A549 (cell line): ENCODE measurements at regions not wholly inside any gene's neighbourhood (a gene's known extent, or its start where the extent isn't known, plus 50 kb on each side); places are given as distances from the start of the nearest gene placed in this dataset.
A peak's percentile ranks its signal among the peaks of the same experiment; 100 is the strongest.

Source experiments
- ATAC-seq, 2 experiments: fragments of 200-7000 bp in 1 of 2; fragments of >200 bp in 1 of 2; cut with Nextera tagmentation in 1 of 2; cut with Tn5 transposase in 1 of 2; 3 replicates each; pipeline versions ENCODE4 v1.8.0 to v1.9.1; 2018 to 2020; ENCODE audit warnings: mild to moderate bottlenecking in 1 of 2, moderate library complexity in 1 of 2
- CTCF ChIA-PET: fragments of 300-600 bp; sonication (Branson Sonifier 250); formaldehyde crosslinking; extraction: SDS; loops from one replicate; lab custom pipeline; 2021; ENCODE audit warnings: antibody characterized with exemption, inconsistent platforms; lab: Yijun Ruan, JAX
- POLR2A ChIA-PET: fragments of 350-600 bp; formaldehyde crosslinking; extraction: SDS; loops from one replicate; lab custom pipeline; 2021; ENCODE audit warnings: antibody characterized with exemption, inconsistent platforms; lab: Yijun Ruan, JAX
- DNase-seq, 2 experiments: peaks; one replicate each; pipeline versions ENCODE4 v3.0.0 to v3.0.0-alpha.2; 2011 to 2016; ENCODE audit warnings: low read depth in 1 of 2, low spot score in 1 of 2
- FAIRE-seq: peaks from 2 replicates; lab custom pipeline; 2011; peaks lifted over from hg19 to GRCh38; lab: Jason Lieb, UNC
- H3K27ac ChIP-seq, 2 experiments: fragments of >200 bp; sonication (Bioruptor Twin); formaldehyde crosslinking; 3 replicates each; pipeline ENCODE4 v1.5.1; 2016 to 2017
- H3K4me1 ChIP-seq: fragments of >200 bp; sonication (Bioruptor Twin); formaldehyde crosslinking; 3 replicates; pipeline ENCODE4 v1.6.1; 2016
- H3K4me2 ChIP-seq: fragments of >200 bp; sonication (Bioruptor Twin); formaldehyde crosslinking; 3 replicates; pipeline ENCODE4 v1.6.1; 2016
- H3K4me3 ChIP-seq: fragments of >200 bp; sonication (Bioruptor Twin); formaldehyde crosslinking; 3 replicates; pipeline ENCODE4 v1.5.1; 2016
- H3K9me3 ChIP-seq: fragments of >200 bp; sonication (Bioruptor Twin); formaldehyde crosslinking; 3 replicates; pipeline ENCODE4 v1.6.1; 2016
- BCL3 ChIP-seq: fragments of >200 bp; sonication (Bioruptor Twin); formaldehyde crosslinking; IDR thresholded peaks from 3 replicates; pipeline ENCODE4 v1.6.1; 2016
- BHLHE40 ChIP-seq: IDR thresholded peaks from 2 replicates; pipeline ENCODE4 v1.6.1; 2012; ENCODE audit warnings: low read depth, low read length, inconsistent platforms
- CBX2 ChIP-seq: fragments of 200-600 bp; sonication (generic); IDR thresholded peaks from 2 replicates; pipeline ENCODE4 v1.6.1; 2016; ENCODE audit warnings: low read depth, mild to moderate bottlenecking, borderline replicate concordance
- CBX8 ChIP-seq: fragments of 200-600 bp; sonication (generic); IDR thresholded peaks from 2 replicates; pipeline ENCODE4 v1.6.1; 2016
- CEBPB ChIP-seq, 2 experiments: fragments of >200 bp in 1 of 2; sonication (Bioruptor Twin) in 1 of 2; formaldehyde crosslinking in 1 of 2; IDR thresholded peaks; 2 replicates each; pipeline ENCODE4 v1.6.1; 2012 to 2016
- CHD2 ChIP-seq: fragments of 150-350 bp; IDR thresholded peaks from 2 replicates; pipeline ENCODE4 v1.6.1; 2014; ENCODE audit warnings: low read length; ENCODE audit not compliant: partially characterized antibody
- CHD4 ChIP-seq: fragments of 200-600 bp; sonication (generic); IDR thresholded peaks from 2 replicates; pipeline ENCODE4 v1.6.1; 2016; ENCODE audit warnings: antibody characterized with exemption, mild to moderate bottlenecking, borderline replicate concordance
- EHF ChIP-seq: fragments of 250-450 bp; sonication (Bioruptor Pico); IDR thresholded peaks from 2 replicates; pipeline ENCODE4 v1.5.0; 2020; ENCODE audit warnings: mild to moderate bottlenecking
- EHMT2 ChIP-seq: fragments of 200-600 bp; sonication (generic); IDR thresholded peaks from 2 replicates; pipeline ENCODE4 v1.6.1; 2016; ENCODE audit warnings: antibody characterized with exemption, low read depth, mild to moderate bottlenecking, moderate library complexity
- EP300 ChIP-seq, 2 experiments: fragments of >200 bp; sonication (Bioruptor Twin); formaldehyde crosslinking; IDR thresholded peaks; 2 replicates in 1 of 2; 3 replicates in 1 of 2; pipeline ENCODE4 v1.6.1; 2016 to 2017
- FOSB ChIP-seq: fragments of 250-450 bp; sonication (Bioruptor Pico); IDR thresholded peaks from 2 replicates; pipeline ENCODE4 v1.5.0; 2020; ENCODE audit warnings: mild to moderate bottlenecking, moderate library complexity
- FOSL2 ChIP-seq, 2 experiments: fragments of 450-650 bp in 1 of 2; fragments of >200 bp in 1 of 2; sonication (Bioruptor Twin) in 1 of 2; formaldehyde crosslinking; IDR thresholded peaks; 2 replicates each; pipeline versions ENCODE4 v1.5.0 to v1.6.1; 2016 to 2020; ENCODE audit warnings: mild to moderate bottlenecking in 1 of 2, moderate library complexity in 1 of 2
- HES2 ChIP-seq: fragments of >200 bp; sonication (Bioruptor Twin); formaldehyde crosslinking; IDR thresholded peaks from 2 replicates; pipeline ENCODE4 v1.6.1; 2016
- JUN ChIP-seq, 2 experiments: fragments of >200 bp; sonication (Bioruptor Twin); formaldehyde crosslinking; IDR thresholded peaks; 2 replicates in 1 of 2; 3 replicates in 1 of 2; pipeline ENCODE4 v1.6.1; 2016 to 2017
- MAFK ChIP-seq: fragments of 450-650 bp; IDR thresholded peaks from 2 replicates; pipeline ENCODE4 v1.6.1; 2014; ENCODE audit not compliant: partially characterized antibody
- MAX ChIP-seq: IDR thresholded peaks from 2 replicates; pipeline ENCODE4 v1.6.1; 2012
- NPAS2 ChIP-seq: fragments of 250-450 bp; sonication (Bioruptor Pico); IDR thresholded peaks from 2 replicates; pipeline ENCODE4 v1.8.0; 2022; ENCODE audit warnings: mild to moderate bottlenecking, moderate library complexity, borderline replicate concordance
- PBX3 ChIP-seq: IDR thresholded peaks from 2 replicates; pipeline ENCODE4 v1.6.1; 2012
- PHF8 ChIP-seq: fragments of 200-600 bp; sonication (generic); IDR thresholded peaks from 2 replicates; pipeline ENCODE4 v1.6.1; 2016; ENCODE audit warnings: low read depth, mild to moderate bottlenecking, antibody characterized with exemption, moderate library complexity, borderline replicate concordance
- POLR2AphosphoS2 ChIP-seq: conservative IDR thresholded peaks from 2 replicates; pipeline ENCODE4 v1.6.1; 2012; ENCODE audit warnings: low read length, improper control_type of control experiment, inconsistent platforms
- RAD21 ChIP-seq, 2 experiments: fragments of >200 bp in 1 of 2; sonication (Bioruptor Twin) in 1 of 2; formaldehyde crosslinking in 1 of 2; IDR thresholded peaks in 1 of 2; conservative IDR thresholded peaks in 1 of 2; 2 replicates in 1 of 2; 3 replicates in 1 of 2; pipeline ENCODE4 v1.6.1; 2012 to 2018; ENCODE audit warnings: inconsistent platforms in 1 of 2
- RARB ChIP-seq: fragments of 250-450 bp; sonication (Bioruptor Pico); IDR thresholded peaks from 2 replicates; pipeline ENCODE4 v1.8.0; 2021; ENCODE audit warnings: mild to moderate bottlenecking, moderate library complexity
- RCOR1 ChIP-seq: fragments of 150-350 bp; IDR thresholded peaks from 2 replicates; pipeline ENCODE4 v1.6.1; 2014; ENCODE audit warnings: antibody characterized with exemption, low read length, low read depth
- RNF2 ChIP-seq: fragments of 200-600 bp; sonication (generic); IDR thresholded peaks from 2 replicates; pipeline ENCODE4 v1.6.1; 2016; ENCODE audit warnings: low read depth, mild to moderate bottlenecking, antibody characterized with exemption, moderate library complexity, borderline replicate concordance
- SMC3 ChIP-seq: fragments of >200 bp; sonication (Bioruptor Twin); formaldehyde crosslinking; IDR thresholded peaks from 3 replicates; pipeline ENCODE4 v1.6.1; 2018; ENCODE audit warnings: inconsistent platforms
- TP53 ChIP-seq: fragments of 250-450 bp; sonication (Bioruptor Pico); IDR thresholded peaks from 2 replicates; pipeline ENCODE4 v1.5.0; 2021; ENCODE audit warnings: mild to moderate bottlenecking, moderate library complexity
- ZC3H11A ChIP-seq: fragments of 450-650 bp; IDR thresholded peaks from 2 replicates; pipeline ENCODE4 v1.6.1; 2014; ENCODE audit warnings: antibody characterized with exemption, mild to moderate bottlenecking
- ZSCAN20 ChIP-seq: fragments of 250-450 bp; sonication (Bioruptor Pico); IDR thresholded peaks from 2 replicates; pipeline ENCODE4 v1.8.0; 2022; ENCODE audit warnings: mild to moderate bottlenecking, moderate library complexity
- WGBS: methylation state at CpG from one replicate; pipeline ENCODE4 v1.1.6; 2017; ENCODE audit errors: missing lambda C conversion rate; 5-methylcytosine and 5-hydroxymethylcytosine counted together

- TF ChIP-seq CHD4 (no peak), CBX8 (no peak), PBX3 (no peak), FOSL2 (IDR thresholded peaks at IDR 0.05) (no peak), FOSL2 (CRISPR knock-in tag; IDR thresholded peaks at IDR 0.05) (no peak), CBX2 (no peak), HES2 (no peak), EHF (CRISPR knock-in tag) (no peak), POLR2AphosphoS2 (no peak), NPAS2 (no peak), ZSCAN20 (no peak), BCL3 (no peak), RAD21 (conservative IDR thresholded peaks at IDR 0.05 in 1 of 2, IDR thresholded peaks at IDR 0.05 in 1 of 2) (no peak), EP300 (IDR thresholded peaks at IDR 0.05) (no peak)
- H3K27ac ChIP-seq: peak overlapping the region; percentile 76 to 95; a peak in 5 of 6 replicates
- CTCF ChIA-PET: interaction anchor here (1.1 kb wide), 1 partner anchor 360 kb away, joined by 3 read pairs; no protein-coding TSS in a partner anchor
Measured at GRCh38 chr1:59144959-59145358, 151.9 kb upstream of the FGGY start.

GRCh38 chr1:59146056-59146455, 150.8 kb upstream of the FGGY start:
- 48% methylated on average over 4 of the region's 4 CpGs for WGBS
- FAIRE-seq (no peak), ATAC-seq (no peak), DNase-seq (no peak)
- peaks cover 70% of the 10 kb centered on the region for H3K4me1 ChIP-seq
- ChIA-PET POLR2A (interaction anchor here (1.1 kb wide), 1 partner anchor 362 kb away, joined by 4 read pairs; the partner anchor contains the start of gene JUN), CTCF (interaction anchor here (0.9 kb wide), 1 partner anchor 11 kb away, joined by 3 read pairs; no protein-coding TSS in a partner anchor)
- H3K27ac ChIP-seq: peak overlapping the region; percentile 92 to 97
- H3K4me2 ChIP-seq: peak overlapping the region; percentile 70
- H3K4me3 ChIP-seq: peak overlapping the region; percentile 53
- TF ChIP-seq RARB (CRISPR knock-in tag) (no peak), RCOR1 (no peak), FOSL2 (IDR thresholded peaks at IDR 0.05) (no peak), FOSL2 (CRISPR knock-in tag; IDR thresholded peaks at IDR 0.05) (no peak)
- TF ChIP-seq, all 56 proteins: peak for 0
- H3K9me3 ChIP-seq: no peaks in the 10 kb centered on the region

More at GRCh38 chr1:59144959-59145358, 151.9 kb upstream of the FGGY start:
- Histone ChIP-seq H3K4me1 (peaks cover 72% of the 10 kb centered on the region), H3K4me2 (no peak overlapping the region), H3K4me3 (no peak overlapping the region), H3K9me3 (no peaks in the 10 kb centered on the region)
- DNase-seq (no peak), ATAC-seq (no peak), FAIRE-seq (no peak)
- POLR2A ChIA-PET: no interaction called here
- 93% methylated on average over 2 of the region's 2 CpGs for WGBS

- Histone ChIP-seq H3K27ac (peak overlapping the region; percentile 92 to 97), H3K4me1 (peaks cover 69% of the 10 kb centered on the region), H3K4me3 (peak overlapping the region; percentile 53), H3K4me2 (peak overlapping the region; percentile 70), H3K9me3 (no peaks in the 10 kb centered on the region)
- DNase-seq (peak; percentile 33 to 79), FAIRE-seq (no peak), ATAC-seq (peak; percentile 55 to 65)
- whole genome bisulfite sequencing: 0% methylated on average over 14 of the region's 52 CpGs
- ChIA-PET POLR2A (interaction anchor here (0.6 to 1.1 kb wide), 2 partner anchors 298 to 363 kb away, joined by 3 to 4 read pairs; partner anchors contain the start of gene JUN), CTCF (interaction anchor here (0.9 kb wide), 1 partner anchor 10 kb away, joined by 3 read pairs; no protein-coding TSS in a partner anchor)
- TF ChIP-seq CHD2 (no peak), PHF8 (no peak), TP53 (no peak), PBX3 (no peak; the same call in 1 of the 2 replicates), MAX (peak; percentile 82), EHMT2 (no peak), SMC3 (peak; percentile 37; the same call in 2 of the 3 replicates), MAFK (no peak), RAD21 (conservative IDR thresholded peaks at IDR 0.05 in 1 of 2, IDR thresholded peaks at IDR 0.05 in 1 of 2) (peak; percentile 29 to 38; a peak in 3 of 5 replicates), FOSB (no peak), ZC3H11A (no peak), BHLHE40 (no peak), POLR2AphosphoS2 (no peak), JUN (IDR thresholded peaks at IDR 0.05) (peak in 1 of 2 experiments; percentile 54; a peak in 1 of 5 replicates), HES2 (no peak), RNF2 (no peak), CBX8 (no peak), NPAS2 (no peak), CEBPB (IDR thresholded peaks at IDR 0.05) (no peak)
Measured at GRCh38 chr1:59146651-59147358, 150.1 kb upstream of the FGGY start.
